GM12878 (cell line): ENCODE measurements at regions not wholly inside any gene's neighbourhood (a gene's known extent, or its start where the extent isn't known, plus 50 kb on each side); places are given as distances from the start of the nearest gene placed in this dataset.

Source experiments
- ATAC-seq: fragments of 200-7000 bp; cut with Tn5 transposase; 3 replicates; pipeline ENCODE4 v1.9.1; 2020; ENCODE audit warnings: mild to moderate bottlenecking, moderate library complexity
- BruUV-seq: library from RNA; stranded (reverse); fragments of 400-500 nt; replicated peaks from 2 replicates; lab custom pipeline; 2021; lab: Mats Ljungman, UMichigan
- CTCF ChIA-PET: fragments of 300-600 bp; sonication (Branson Sonifier 250); formaldehyde crosslinking; extraction: SDS; loops from one replicate; lab custom pipeline; 2021; ENCODE audit warnings: inconsistent platforms; lab: Yijun Ruan, JAX
- POLR2A ChIA-PET: fragments of 350-600 bp; formaldehyde crosslinking; extraction: SDS; loops from one replicate; lab custom pipeline; 2021; ENCODE audit warnings: inconsistent platforms; lab: Charles Lee
- RAD21 ChIA-PET: fragments of 300-600 bp; sonication (Branson Sonifier 250); formaldehyde crosslinking; loops from one replicate; lab custom pipeline; 2023; ENCODE audit warnings: antibody characterized with exemption; ENCODE audit not compliant: unreplicated experiment; lab: Charles Lee
- SMC1A ChIA-PET: fragments of 300-600 bp; sonication (Branson Sonifier 250); formaldehyde crosslinking; loops from one replicate; lab custom pipeline; 2023; ENCODE audit not compliant: unreplicated experiment, uncharacterized antibody; lab: Charles Lee
- DNase-seq: peaks from one replicate; pipeline ENCODE4 v3.0.0-alpha.2; 2011; ENCODE audit warnings: low read depth, low spot score
- FAIRE-seq: peaks from 3 replicates; lab custom pipeline; 2011; peaks lifted over from hg19 to GRCh38; lab: Jason Lieb, UNC
- H2AFZ ChIP-seq: 2 replicates; pipeline ENCODE4 v1.6.0; 2011; ENCODE audit warnings: low read depth, low read length, control low read depth; ENCODE audit not compliant: control insufficient read depth
- H3K27ac ChIP-seq: 2 replicates; pipeline ENCODE4 v1.5.1; 2011; ENCODE audit warnings: control low read depth; ENCODE audit not compliant: control insufficient read depth, insufficient read depth
- H3K27me3 ChIP-seq, 2 experiments: replicated peaks in 1 of 2; 2 replicates each; pipeline versions ENCODE4 v1.6.0 to v1.6.1; 2011; ENCODE audit warnings: low read length in 1 of 2; ENCODE audit not compliant: control insufficient read depth in 2 of 2, insufficient read depth in 2 of 2
- H3K36me3 ChIP-seq, 2 experiments: 2 replicates each; pipeline ENCODE4 v1.5.1; 2011; ENCODE audit warnings: low read length in 1 of 2; ENCODE audit not compliant: control insufficient read depth in 2 of 2, insufficient read depth in 2 of 2
- H3K4me1 ChIP-seq: 2 replicates; pipeline ENCODE4 v1.6.1; 2011; ENCODE audit warnings: mild to moderate bottlenecking, low read length, moderate library complexity, mixed read lengths; ENCODE audit not compliant: control insufficient read depth, insufficient read depth
- H3K4me2 ChIP-seq: 2 replicates; pipeline ENCODE4 v1.6.0; 2011; ENCODE audit warnings: control low read depth; ENCODE audit not compliant: control insufficient read depth, insufficient read depth
- H3K4me3 ChIP-seq: fragments of 200-600 bp; sonication (generic); 2 replicates; pipeline ENCODE4 v1.5.1; 2016
- H3K79me2 ChIP-seq: 2 replicates; pipeline ENCODE4 v1.6.0; 2011; ENCODE audit warnings: low read length; ENCODE audit not compliant: control insufficient read depth, insufficient read depth
- H3K9ac ChIP-seq: 2 replicates; pipeline ENCODE4 v1.8.0; 2011; ENCODE audit warnings: low read length, control low read depth, mixed read lengths; ENCODE audit not compliant: control insufficient read depth, insufficient read depth
- H3K9me3 ChIP-seq: replicated peaks from 3 replicates; pipeline ENCODE4 v1.5.1; 2011; ENCODE audit warnings: mild to moderate bottlenecking, low read length; ENCODE audit not compliant: control insufficient read depth, insufficient read depth
- H4K20me1 ChIP-seq: 2 replicates; pipeline ENCODE4 v1.6.0; 2011; ENCODE audit not compliant: control insufficient read depth, insufficient read depth
- ASH2L ChIP-seq: fragments of 300-600, 200-600 bp; sonication (generic); IDR thresholded peaks from 2 replicates; pipeline ENCODE4 v1.6.1; 2017; ENCODE audit warnings: low read depth, mild to moderate bottlenecking, borderline replicate concordance
- BRCA1 ChIP-seq: IDR thresholded peaks from 2 replicates; pipeline ENCODE4 v1.6.1; 2011; ENCODE audit warnings: low read depth, low read length, improper control_type of control experiment
- CEBPB ChIP-seq, 2 experiments: fragments of 150-350 bp in 1 of 2; IDR thresholded peaks; 2 replicates each; pipeline ENCODE4 v1.6.1; 2012 to 2014; ENCODE audit warnings: low read depth in 2 of 2, low read length in 2 of 2, borderline replicate concordance in 1 of 2, inconsistent platforms in 1 of 2
- CHD2 ChIP-seq: IDR thresholded peaks from 2 replicates; pipeline ENCODE4 v1.6.1; 2011; ENCODE audit warnings: low read depth, low read length, improper control_type of control experiment, borderline replicate concordance
- E2F4 ChIP-seq: IDR thresholded peaks from 2 replicates; pipeline ENCODE4 v1.6.1; 2012; ENCODE audit warnings: low read depth, low read length, improper control_type of control experiment
- ETV6 ChIP-seq, 2 experiments: fragments of 450-650 bp in 1 of 2; IDR thresholded peaks in 1 of 2; conservative IDR thresholded peaks in 1 of 2; 2 replicates each; pipeline ENCODE4 v1.6.1; 2014; ENCODE audit warnings: antibody characterized with exemption in 1 of 2, borderline replicate concordance in 1 of 2, low read depth in 1 of 2, mild to moderate bottlenecking in 1 of 2, moderate library complexity in 1 of 2
- GATAD2B ChIP-seq: fragments of 450-650 bp; conservative IDR thresholded peaks from 2 replicates; pipeline ENCODE4 v1.6.1; 2017; ENCODE audit warnings: low read depth, mild to moderate bottlenecking, moderate library complexity
- HDAC2 ChIP-seq: fragments of 200-600 bp; sonication (generic); IDR thresholded peaks from 2 replicates; pipeline ENCODE4 v1.6.1; 2017
- LARP7 ChIP-seq: fragments of 450-650 bp; IDR thresholded peaks from 2 replicates; pipeline ENCODE4 v1.6.1; 2017; ENCODE audit warnings: mild to moderate bottlenecking
- MEF2B ChIP-seq: fragments of 450-650 bp; IDR thresholded peaks from 2 replicates; pipeline ENCODE4 v1.6.1; 2018; ENCODE audit warnings: mild to moderate bottlenecking, moderate library complexity; ENCODE audit not compliant: partially characterized antibody, poor library complexity, severe bottlenecking
- RAD51 ChIP-seq: fragments of 450-650 bp; IDR thresholded peaks from 2 replicates; pipeline ENCODE4 v1.6.1; 2016; ENCODE audit warnings: moderate library complexity, mild to moderate bottlenecking, inconsistent platforms
- SMAD1 ChIP-seq: fragments of 450-650 bp; IDR thresholded peaks from 2 replicates; pipeline ENCODE4 v1.6.1; 2018; ENCODE audit warnings: mild to moderate bottlenecking, low read depth; ENCODE audit not compliant: partially characterized antibody
- ZNF687 ChIP-seq: fragments of 450-650 bp; IDR thresholded peaks from 2 replicates; pipeline ENCODE4 v1.6.1; 2017; ENCODE audit warnings: mild to moderate bottlenecking, moderate library complexity
- ZZZ3 ChIP-seq: IDR thresholded peaks from 2 replicates; pipeline ENCODE4 v1.6.1; 2011; ENCODE audit warnings: low read depth; ENCODE audit not compliant: control insufficient read depth, insufficient read length
- WGBS: methylation state at CpG from one replicate; pipeline ENCODE4 v1.1.6; 2016; ENCODE audit warnings: low lambda C conversion rate; ENCODE audit not compliant: insufficient replicate concordance, insufficient coverage; ENCODE audit errors: missing lambda C conversion rate; 5-methylcytosine and 5-hydroxymethylcytosine counted together
- in situ Hi-C: fragments of 300-500 bp; cut with MboI; formaldehyde crosslinking; loops from 9 replicates; pipeline ENCODE4 v1.14.3; 2018; ENCODE audit warnings: mixed read lengths
- intact Hi-C: fragments of 100-400 bp; cut with micrococcal nuclease; formaldehyde crosslinking; loops from one replicate; pipeline ENCODE4 v1.14.2; 2022; ENCODE audit not compliant: unreplicated experiment

- H3K4me3 ChIP-seq, result no peak overlapping the region
- no peak overlapping the region for H3K4me2 ChIP-seq
- no peaks in the 10 kb centered on the region for H3K4me1 ChIP-seq
- no peaks in the 10 kb centered on the region for H3K36me3 ChIP-seq
- no TSS peak for BruUV-seq
- WGBS, result 36% methylated on average over 9 of the region's 9 CpGs
- TF ChIP-seq ZZZ3 (no peak), CHD2 (no peak), E2F4 (no peak), BRCA1 (no peak), RAD51 (no peak), CEBPB (IDR thresholded peaks at IDR 0.05; ENCODE audit: borderline replicate concordance in 1 of 2, low read depth in 2 of 2, low read length in 2 of 2) (no peak), MEF2B (no peak), LARP7 (no peak), ETV6 (conservative IDR thresholded peaks at IDR 0.05 in 1 of 2, IDR thresholded peaks at IDR 0.05 in 1 of 2; ENCODE audit: borderline replicate concordance in 1 of 2, low read depth in 1 of 2) (no peak), SMAD1 (no peak), ASH2L (no peak), HDAC2 (no peak), ZNF687 (no peak), GATAD2B (no peak)
- TF ChIP-seq, all 136 proteins: peak for 0
- Histone ChIP-seq H3K9ac (no peak overlapping the region), H2AFZ (no peak overlapping the region), H3K9me3 (no peaks in the 10 kb centered on the region), H3K27me3 (no peaks in the 10 kb centered on the region), H3K79me2 (no peaks in the 10 kb centered on the region), H3K27ac (no peak overlapping the region), H4K20me1 (no peaks in the 10 kb centered on the region)
- SMC1A ChIA-PET, result no interaction called here
- DNase-seq (no peak), FAIRE-seq (no peak), ATAC-seq (no peak)
- in situ Hi-C loops (no loop called here), intact Hi-C loops (no loop called here)
- CTCF ChIA-PET, result no interaction called here
- RAD21 ChIA-PET, result no interaction called here
- POLR2A ChIA-PET, result no interaction called here
These were observed 280.4 kb downstream of the GLRX3 start for GRCh38 chr10:130416334-130417150.
